ENCODE measurements at regions not wholly inside any gene's neighbourhood (a gene's known extent, or its start where the extent isn't known, plus 50 kb on each side); places are given as distances from the start of the nearest gene placed in this dataset.
"Not testable (repeated sequence)": the region's sequence is repeated elsewhere in the genome, so short reads cannot be mapped to it uniquely, and the experiment has no call there.

DNA sequence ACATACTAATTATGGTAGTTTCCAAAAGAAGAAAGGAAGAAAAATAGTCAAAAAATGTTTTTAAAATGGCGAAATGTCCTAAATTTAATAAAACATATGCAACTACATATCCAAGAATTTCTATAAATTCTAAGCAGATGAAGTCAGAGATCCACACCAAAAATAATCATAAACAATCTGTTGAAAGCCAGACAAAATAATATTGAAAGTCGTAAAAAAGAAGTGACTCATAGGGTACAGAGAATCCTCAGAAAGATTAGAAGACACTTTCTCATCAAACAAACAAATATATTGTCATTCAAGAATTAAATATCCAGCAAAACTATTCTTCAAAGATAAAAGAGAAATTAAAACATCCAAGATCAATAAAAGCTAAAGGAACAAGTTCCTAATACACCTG is 281.4 kb upstream of the ZNF804A start:
- Histone ChIP-seq H3K27ac (ENCODE audit: low read depth, low read length) (no peak overlapping the region), H3K4me1 (ENCODE audit: insufficient read depth, low read length) (no peaks in the 10 kb centered on the region), H3K79me2 (ENCODE audit: insufficient read depth, low read length) (no peaks in the 10 kb centered on the region), H2AFZ (ENCODE audit: low read length) (no peak overlapping the region), H3K4me2 (ENCODE audit: insufficient read depth, low read length) (no peak overlapping the region), H3K9me3 (ENCODE audit: low read depth, low read length) (peaks cover 2% of the 10 kb centered on the region), H3K36me3 (ENCODE audit: insufficient read depth, low read length) (no peaks in the 10 kb centered on the region), H3K27me3 (ENCODE audit: insufficient read depth, low read length) (no peaks in the 10 kb centered on the region), H4K20me1 (ENCODE audit: insufficient read depth, low read length) (no peaks in the 10 kb centered on the region), H3K4me3 (ENCODE audit: insufficient read depth, low read length) (no peak overlapping the region)
- TF ChIP-seq, protein P1, sequence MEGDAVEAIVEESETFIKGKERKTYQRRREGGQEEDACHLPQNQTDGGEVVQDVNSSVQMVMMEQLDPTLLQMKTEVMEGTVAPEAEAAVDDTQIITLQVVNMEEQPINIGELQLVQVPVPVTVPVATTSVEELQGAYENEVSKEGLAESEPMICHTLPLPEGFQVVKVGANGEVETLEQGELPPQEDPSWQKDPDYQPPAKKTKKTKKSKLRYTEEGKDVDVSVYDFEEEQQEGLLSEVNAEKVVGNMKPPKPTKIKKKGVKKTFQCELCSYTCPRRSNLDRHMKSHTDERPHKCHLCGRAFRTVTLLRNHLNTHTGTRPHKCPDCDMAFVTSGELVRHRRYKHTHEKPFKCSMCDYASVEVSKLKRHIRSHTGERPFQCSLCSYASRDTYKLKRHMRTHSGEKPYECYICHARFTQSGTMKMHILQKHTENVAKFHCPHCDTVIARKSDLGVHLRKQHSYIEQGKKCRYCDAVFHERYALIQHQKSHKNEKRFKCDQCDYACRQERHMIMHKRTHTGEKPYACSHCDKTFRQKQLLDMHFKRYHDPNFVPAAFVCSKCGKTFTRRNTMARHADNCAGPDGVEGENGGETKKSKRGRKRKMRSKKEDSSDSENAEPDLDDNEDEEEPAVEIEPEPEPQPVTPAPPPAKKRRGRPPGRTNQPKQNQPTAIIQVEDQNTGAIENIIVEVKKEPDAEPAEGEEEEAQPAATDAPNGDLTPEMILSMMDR (IDR thresholded peaks at IDR 0.05; ENCODE audit: extremely low read depth, low read depth, low read length), result no peak
- DNase-seq (ENCODE audit: insufficient read length, low spot score, missing footprints), result no peak

DNA sequence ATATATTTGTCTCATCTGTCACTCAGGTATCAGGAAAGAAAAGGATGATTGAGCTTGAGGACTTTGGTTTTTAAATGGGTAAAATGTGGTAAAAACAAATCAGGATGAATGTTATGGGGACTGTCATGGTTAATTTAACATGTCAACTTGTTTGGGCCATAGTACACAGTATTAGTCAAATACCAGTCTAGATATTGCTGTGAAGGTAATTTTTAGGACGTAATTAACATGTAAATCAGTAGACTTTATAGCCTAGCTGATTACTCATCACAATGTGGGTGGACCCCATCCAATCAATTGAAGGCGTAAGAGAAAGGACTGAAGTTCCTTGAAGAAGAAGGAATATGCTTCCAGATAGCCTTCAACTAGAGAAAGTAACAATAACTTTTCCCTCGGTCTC is 275.7 kb upstream of the ZNF804A start:
- Histone ChIP-seq H3K79me2 (ENCODE audit: insufficient read depth, low read length) (no peaks in the 10 kb centered on the region), H3K4me2 (ENCODE audit: insufficient read depth, low read length) (no peak overlapping the region), H3K4me1 (ENCODE audit: insufficient read depth, low read length) (no peaks in the 10 kb centered on the region), H3K27ac (ENCODE audit: low read depth, low read length) (no peak overlapping the region), H3K9me3 (ENCODE audit: low read depth, low read length) (peaks cover 2% of the 10 kb centered on the region), H3K27me3 (ENCODE audit: insufficient read depth, low read length) (no peaks in the 10 kb centered on the region), H4K20me1 (ENCODE audit: insufficient read depth, low read length) (no peaks in the 10 kb centered on the region), H2AFZ (ENCODE audit: low read length) (no peak overlapping the region), H3K36me3 (ENCODE audit: insufficient read depth, low read length) (no peaks in the 10 kb centered on the region), H3K4me3 (ENCODE audit: insufficient read depth, low read length) (no peak overlapping the region)
- DNase-seq (ENCODE audit: insufficient read length, low spot score, missing footprints), result no peak
- TF ChIP-seq, protein P1 (IDR thresholded peaks at IDR 0.05; ENCODE audit: extremely low read depth, low read depth, low read length), result no peak

DNA sequence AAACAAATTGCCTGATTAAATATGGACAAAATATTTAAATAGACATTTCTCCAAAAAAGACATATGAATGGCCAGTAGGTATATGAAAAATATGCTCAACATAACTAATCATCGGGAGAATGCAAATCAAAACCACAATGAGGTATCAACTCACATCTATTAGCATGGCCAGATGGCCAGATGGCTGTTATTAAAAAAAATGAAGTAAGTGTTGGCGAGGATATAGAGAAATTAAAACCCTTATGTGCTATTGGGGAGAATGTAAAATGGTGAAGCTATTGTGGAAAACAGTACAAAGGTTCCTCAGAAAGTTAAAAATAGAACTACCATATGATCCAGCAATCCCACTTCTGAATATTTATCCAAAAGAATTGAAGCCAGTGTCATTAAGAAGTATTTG is 272.3 kb upstream of the ZNF804A start:
- DNase-seq (ENCODE audit: insufficient read length, low spot score, missing footprints), result no peak
- Histone ChIP-seq H2AFZ (ENCODE audit: low read length) (no peak overlapping the region), H3K79me2 (ENCODE audit: insufficient read depth, low read length) (no peaks in the 10 kb centered on the region), H3K36me3 (ENCODE audit: insufficient read depth, low read length) (no peaks in the 10 kb centered on the region), H4K20me1 (ENCODE audit: insufficient read depth, low read length) (no peaks in the 10 kb centered on the region), H3K4me2 (ENCODE audit: insufficient read depth, low read length) (no peak overlapping the region), H3K27me3 (ENCODE audit: insufficient read depth, low read length) (no peaks in the 10 kb centered on the region), H3K4me1 (ENCODE audit: insufficient read depth, low read length) (no peaks in the 10 kb centered on the region), H3K9me3 (ENCODE audit: low read depth, low read length) (no peaks in the 10 kb centered on the region), H3K4me3 (ENCODE audit: insufficient read depth, low read length) (no peak overlapping the region), H3K27ac (ENCODE audit: low read depth, low read length) (no peak overlapping the region)
- TF ChIP-seq, protein P1 (IDR thresholded peaks at IDR 0.05; ENCODE audit: extremely low read depth, low read depth, low read length), result no peak

DNA sequence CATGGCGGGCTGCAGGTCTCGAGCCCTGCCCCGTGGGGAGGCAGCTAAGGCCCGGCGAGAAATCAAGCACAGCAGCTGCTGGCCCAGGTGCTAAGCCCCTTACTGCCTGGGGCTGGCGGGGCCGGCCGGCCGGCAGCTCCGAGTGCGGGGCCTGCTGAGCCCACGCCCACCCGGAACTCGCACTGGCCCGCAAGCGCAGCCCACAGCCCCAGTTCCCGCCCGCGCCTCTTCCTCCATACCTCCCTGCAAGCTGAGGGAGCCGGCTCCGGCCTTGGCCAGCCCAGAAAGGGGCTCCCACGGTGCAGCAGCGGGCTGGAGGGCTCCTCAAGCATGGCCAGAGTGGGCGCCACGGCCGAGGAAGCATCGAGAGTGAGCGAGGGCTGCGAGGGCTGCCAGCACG is 270.5 kb upstream of the ZNF804A start:
- not testable (repeated sequence) for H2AFZ ChIP-seq (ENCODE audit: low read length); H4K20me1 ChIP-seq (ENCODE audit: insufficient read depth, low read length); H3K36me3 ChIP-seq (ENCODE audit: insufficient read depth, low read length); DNase-seq (ENCODE audit: insufficient read length, low spot score, missing footprints); H3K9me3 ChIP-seq (ENCODE audit: low read depth, low read length); H3K4me1 ChIP-seq (ENCODE audit: insufficient read depth, low read length); H3K27ac ChIP-seq (ENCODE audit: low read depth, low read length); H3K4me2 ChIP-seq (ENCODE audit: insufficient read depth, low read length); H3K27me3 ChIP-seq (ENCODE audit: insufficient read depth, low read length); H3K79me2 ChIP-seq (ENCODE audit: insufficient read depth, low read length); H3K4me3 ChIP-seq (ENCODE audit: insufficient read depth, low read length)

DNA sequence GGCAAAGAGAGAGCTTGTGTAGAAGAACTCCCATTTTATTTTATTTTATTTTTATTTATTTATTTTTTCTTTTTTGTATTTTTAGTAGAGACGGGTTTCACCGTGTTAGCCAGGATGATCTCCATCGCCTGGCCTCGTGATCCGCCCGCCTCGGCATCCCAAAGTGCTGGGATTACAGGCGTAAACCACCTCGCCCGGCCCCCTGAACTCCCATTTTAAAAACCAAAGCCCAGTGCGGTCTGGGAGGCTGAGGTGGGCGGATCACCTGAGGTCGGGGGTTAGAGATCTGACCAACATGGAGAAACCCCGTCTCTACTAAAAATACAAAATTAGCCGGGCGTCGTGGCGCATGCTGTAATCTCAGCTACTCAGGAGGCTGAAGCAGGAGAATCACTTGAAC is 267.8 kb upstream of the ZNF804A start:
- not testable (repeated sequence) for H3K9me3 ChIP-seq (ENCODE audit: low read depth, low read length); H3K27me3 ChIP-seq (ENCODE audit: insufficient read depth, low read length); H3K4me2 ChIP-seq (ENCODE audit: insufficient read depth, low read length); H3K27ac ChIP-seq (ENCODE audit: low read depth, low read length); H3K4me1 ChIP-seq (ENCODE audit: insufficient read depth, low read length); H3K36me3 ChIP-seq (ENCODE audit: insufficient read depth, low read length); H3K4me3 ChIP-seq (ENCODE audit: insufficient read depth, low read length); DNase-seq (ENCODE audit: insufficient read length, low spot score, missing footprints); H2AFZ ChIP-seq (ENCODE audit: low read length); H3K79me2 ChIP-seq (ENCODE audit: insufficient read depth, low read length); H4K20me1 ChIP-seq (ENCODE audit: insufficient read depth, low read length)

All from osteoblast (primary cell).